BE2C (cell line): ENCODE measurements at regions not wholly inside any gene's neighbourhood (a gene's known extent, or its start where the extent isn't known, plus 50 kb on each side); places are given as distances from the start of the nearest gene placed in this dataset.
"Not testable (repeated sequence)": the region's sequence is repeated elsewhere in the genome, so short reads cannot be mapped to it uniquely, and the experiment has no call there.

Experiments used
- DNase-seq: peaks from one replicate; pipeline ENCODE4 v3.0.0-alpha.2; 2020
- H3K27me3 ChIP-seq: fragments of 250-450 bp; sonication (Bioruptor Pico); 2 replicates; pipeline ENCODE4 v1.5.1; 2020; ENCODE audit warnings: mild to moderate bottlenecking
- H3K36me3 ChIP-seq: fragments of 250-450 bp; sonication (Bioruptor Pico); 2 replicates; pipeline ENCODE4 v1.5.1; 2020; ENCODE audit warnings: mild to moderate bottlenecking
- H3K4me1 ChIP-seq: fragments of 250-450 bp; sonication (Bioruptor Pico); 2 replicates; pipeline ENCODE4 v1.5.1; 2020
- H3K4me3 ChIP-seq: 2 replicates; pipeline ENCODE4 v1.5.1; 2011; ENCODE audit warnings: low read depth, low read length
- H3K9me3 ChIP-seq: fragments of 250-450 bp; sonication (Bioruptor Pico); 2 replicates; pipeline ENCODE4 v1.5.1; 2020
- CTCF ChIP-seq: IDR thresholded peaks from 2 replicates; pipeline ENCODE4 v1.5.1; 2012; ENCODE audit warnings: mild to moderate bottlenecking, low read depth, low read length

GRCh38 chr4:175326796-175327195, 408.6 kb downstream of the ADAM29 start:
- H3K4me3 ChIP-seq: no peak overlapping the region

GRCh38 chr4:175330236-175330635, 412.1 kb downstream of the ADAM29 start:
- no peaks in the 10 kb centered on the region for H3K36me3 ChIP-seq
- no peak for TF ChIP-seq CTCF
- H3K4me3 ChIP-seq: no peak overlapping the region
- DNase-seq: no peak
- H3K27me3 ChIP-seq: no peaks in the 10 kb centered on the region
- H3K9me3 ChIP-seq: no peaks in the 10 kb centered on the region
- H3K4me1 ChIP-seq: no peaks in the 10 kb centered on the region

More at GRCh38 chr4:175326796-175327195, 408.6 kb downstream of the ADAM29 start:
- DNase-seq: no peak
- H3K36me3 ChIP-seq: no peaks in the 10 kb centered on the region
- no peaks in the 10 kb centered on the region for H3K27me3 ChIP-seq
- no peak for TF ChIP-seq CTCF
- H3K4me1 ChIP-seq: no peaks in the 10 kb centered on the region
- no peaks in the 10 kb centered on the region for H3K9me3 ChIP-seq

GRCh38 chr4:175330652-175331051, 412.5 kb downstream of the ADAM29 start:
- H3K4me3 ChIP-seq: no peak overlapping the region
- H3K27me3 ChIP-seq: no peaks in the 10 kb centered on the region
- no peaks in the 10 kb centered on the region for H3K4me1 ChIP-seq
- no peak for TF ChIP-seq CTCF
- H3K9me3 ChIP-seq: no peaks in the 10 kb centered on the region
- no peak for DNase-seq
- H3K36me3 ChIP-seq: no peaks in the 10 kb centered on the region

- Histone ChIP-seq H3K27me3 (no peaks in the 10 kb centered on the region), H3K36me3 (no peaks in the 10 kb centered on the region), H3K4me3 (no peak overlapping the region), H3K4me1 (no peaks in the 10 kb centered on the region), H3K9me3 (no peaks in the 10 kb centered on the region)
- no peak for DNase-seq
- no peak for TF ChIP-seq CTCF
Measured at GRCh38 chr4:175335331-175335730, 417.2 kb downstream of the ADAM29 start.

- DNase-seq, H3K9me3 ChIP-seq, H3K4me3 ChIP-seq, H3K27me3 ChIP-seq, H3K36me3 ChIP-seq, H3K4me1 ChIP-seq: not testable (repeated sequence)
Measured at GRCh38 chr4:175336570-175336969, 418.4 kb downstream of the ADAM29 start.

GRCh38 chr4:175339100-175339707, 421.0 kb downstream of the ADAM29 start:
- H3K36me3 ChIP-seq: no peaks in the 10 kb centered on the region
- no peaks in the 10 kb centered on the region for H3K4me1 ChIP-seq
- no peaks in the 10 kb centered on the region for H3K27me3 ChIP-seq
- no peak overlapping the region for H3K4me3 ChIP-seq
- no peak for DNase-seq
- TF ChIP-seq CTCF: no peak
- no peaks in the 10 kb centered on the region; the same call in 1 of the 2 replicates for H3K9me3 ChIP-seq
